ENCODE measurements at regions not wholly inside any gene's neighbourhood (a gene's known extent, or its start where the extent isn't known, plus 50 kb on each side); places are given as distances from the start of the nearest gene placed in this dataset.

DNA sequence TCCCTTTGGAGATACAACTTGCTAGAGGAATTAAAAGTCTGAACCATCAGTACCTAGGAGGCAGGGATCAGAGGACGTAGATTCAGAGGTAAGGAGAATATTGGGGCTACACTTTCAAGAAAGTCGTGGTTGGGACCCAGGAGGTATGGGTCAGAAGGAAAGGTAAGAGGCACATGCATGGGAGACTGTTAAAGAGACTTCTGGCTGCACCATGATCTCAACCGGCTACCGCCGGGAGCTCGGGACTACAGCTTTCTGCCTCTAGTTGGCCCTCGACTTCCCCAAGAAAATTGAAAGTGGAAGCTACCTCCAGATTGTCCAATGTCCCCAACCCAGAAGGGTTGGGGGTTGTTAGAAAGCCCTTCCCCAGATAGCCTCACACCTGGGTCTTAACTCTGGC, 355.7 kb upstream of the TMPRSS15 start:
- no peaks in the 10 kb centered on the region for H3K36me3 ChIP-seq
- ATAC-seq (ENCODE audit: insufficient number of reproducible peaks, low FRiP score, low read depth), result no peak
- TF ChIP-seq, protein P1, sequence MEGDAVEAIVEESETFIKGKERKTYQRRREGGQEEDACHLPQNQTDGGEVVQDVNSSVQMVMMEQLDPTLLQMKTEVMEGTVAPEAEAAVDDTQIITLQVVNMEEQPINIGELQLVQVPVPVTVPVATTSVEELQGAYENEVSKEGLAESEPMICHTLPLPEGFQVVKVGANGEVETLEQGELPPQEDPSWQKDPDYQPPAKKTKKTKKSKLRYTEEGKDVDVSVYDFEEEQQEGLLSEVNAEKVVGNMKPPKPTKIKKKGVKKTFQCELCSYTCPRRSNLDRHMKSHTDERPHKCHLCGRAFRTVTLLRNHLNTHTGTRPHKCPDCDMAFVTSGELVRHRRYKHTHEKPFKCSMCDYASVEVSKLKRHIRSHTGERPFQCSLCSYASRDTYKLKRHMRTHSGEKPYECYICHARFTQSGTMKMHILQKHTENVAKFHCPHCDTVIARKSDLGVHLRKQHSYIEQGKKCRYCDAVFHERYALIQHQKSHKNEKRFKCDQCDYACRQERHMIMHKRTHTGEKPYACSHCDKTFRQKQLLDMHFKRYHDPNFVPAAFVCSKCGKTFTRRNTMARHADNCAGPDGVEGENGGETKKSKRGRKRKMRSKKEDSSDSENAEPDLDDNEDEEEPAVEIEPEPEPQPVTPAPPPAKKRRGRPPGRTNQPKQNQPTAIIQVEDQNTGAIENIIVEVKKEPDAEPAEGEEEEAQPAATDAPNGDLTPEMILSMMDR (IDR thresholded peaks at IDR 0.05), result no peak

DNA sequence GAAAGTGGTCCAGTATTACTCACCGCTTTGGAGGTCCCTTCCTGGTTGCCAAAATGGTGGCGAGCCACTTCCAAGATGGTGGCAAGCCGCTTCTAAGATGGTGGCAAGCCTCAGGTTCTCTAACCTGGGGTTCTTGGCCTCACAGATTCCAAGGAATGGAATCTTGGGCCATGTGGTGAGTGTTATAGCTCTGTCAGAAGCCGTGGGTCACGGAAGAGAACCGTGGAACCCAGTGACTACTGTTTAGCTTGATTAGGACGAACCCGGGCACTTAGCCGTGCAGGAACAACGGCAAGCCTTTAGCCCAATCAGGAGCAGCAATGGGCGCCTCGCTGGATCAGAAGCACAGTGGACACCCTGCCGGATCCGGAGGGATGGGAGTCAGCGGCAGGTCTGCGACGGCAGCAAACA, 356.2 kb upstream of the TMPRSS15 start:
- Histone ChIP-seq H3K9me3 (no peaks in the 10 kb centered on the region), H3K4me3 (no peak overlapping the region), H3K27ac (no peak overlapping the region), H3K36me3 (no peaks in the 10 kb centered on the region), H3K27me3 (replicated peaks; ENCODE audit: insufficient read depth) (no peaks in the 10 kb centered on the region), H3K4me1 (ENCODE audit: control insufficient read depth in 1 of 2, low read depth in 2 of 2) (no peaks in the 10 kb centered on the region)
- TF ChIP-seq, protein P1 (IDR thresholded peaks at IDR 0.05), result no peak
- ATAC-seq (ENCODE audit: insufficient number of reproducible peaks, low FRiP score, low read depth) (no peak), DNase-seq (ENCODE audit: low spot score) (no peak)

More for the DNA sequence above, 355.7 kb upstream of the TMPRSS15 start:
- DNase-seq (ENCODE audit: low spot score), result no peak
- Histone ChIP-seq H3K9me3 (no peaks in the 10 kb centered on the region), H3K27me3 (replicated peaks; ENCODE audit: insufficient read depth) (no peaks in the 10 kb centered on the region), H3K4me3 (no peak overlapping the region), H3K4me1 (ENCODE audit: control insufficient read depth in 1 of 2, low read depth in 2 of 2) (no peaks in the 10 kb centered on the region), H3K27ac (no peak overlapping the region)

DNA sequence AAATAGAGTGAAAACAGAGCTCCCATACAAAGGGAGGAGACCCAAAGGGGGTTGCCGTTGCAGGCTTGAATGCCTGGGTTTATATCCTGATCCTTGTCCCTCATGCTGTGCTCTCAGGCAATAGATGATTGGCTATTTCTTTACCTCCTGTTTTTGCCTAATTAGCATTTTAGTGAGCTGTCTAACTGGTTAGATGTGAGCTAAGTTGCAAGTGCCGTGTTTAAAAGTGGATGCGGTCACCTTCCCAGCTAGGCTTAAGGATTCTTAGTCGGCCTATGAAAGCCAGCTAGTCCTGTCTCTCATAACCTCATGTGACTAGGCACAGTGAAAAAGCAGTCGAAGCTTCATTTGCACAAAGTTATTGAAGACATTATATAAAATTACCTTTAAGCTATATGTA, 356.7 kb upstream of the TMPRSS15 start:
- Histone ChIP-seq H3K36me3 (no peaks in the 10 kb centered on the region), H3K4me3 (no peak overlapping the region), H3K27ac (no peak overlapping the region), H3K9me3 (no peaks in the 10 kb centered on the region), H3K4me1 (ENCODE audit: control insufficient read depth in 1 of 2, low read depth in 2 of 2) (no peaks in the 10 kb centered on the region), H3K27me3 (replicated peaks; ENCODE audit: insufficient read depth) (no peaks in the 10 kb centered on the region)
- DNase-seq (ENCODE audit: low spot score) (no peak), ATAC-seq (ENCODE audit: insufficient number of reproducible peaks, low FRiP score, low read depth) (no peak)
- TF ChIP-seq, protein P1 (IDR thresholded peaks at IDR 0.05), result no peak

DNA sequence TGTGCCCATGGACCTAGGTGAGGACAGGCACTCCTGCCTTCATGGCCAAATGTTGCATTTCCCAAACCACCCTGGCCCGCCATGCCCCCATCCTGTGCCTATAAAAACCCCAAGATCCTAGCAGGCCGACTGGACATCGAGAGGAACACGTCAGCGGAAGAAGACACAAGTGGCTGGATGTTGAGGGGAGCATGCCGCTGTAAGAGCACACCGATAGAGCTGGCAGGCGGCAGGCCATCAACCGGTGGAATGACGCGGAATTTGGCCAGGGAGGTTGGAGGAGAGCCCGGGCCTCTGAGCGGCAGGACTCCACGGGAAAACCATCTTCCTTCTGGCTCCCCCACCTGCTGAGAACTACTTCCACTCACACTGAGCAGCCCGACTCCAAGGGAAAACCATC, 361.1 kb upstream of the TMPRSS15 start:
- ATAC-seq (ENCODE audit: insufficient number of reproducible peaks, low FRiP score, low read depth) (no peak), DNase-seq (ENCODE audit: low spot score) (no peak)
- TF ChIP-seq, protein P1 (IDR thresholded peaks at IDR 0.05), result no peak
- Histone ChIP-seq H3K27me3 (replicated peaks; ENCODE audit: insufficient read depth) (no peaks in the 10 kb centered on the region), H3K4me1 (ENCODE audit: control insufficient read depth in 1 of 2, low read depth in 2 of 2) (no peaks in the 10 kb centered on the region), H3K27ac (no peak overlapping the region), H3K4me3 (no peak overlapping the region), H3K9me3 (no peaks in the 10 kb centered on the region), H3K36me3 (no peaks in the 10 kb centered on the region)

DNA sequence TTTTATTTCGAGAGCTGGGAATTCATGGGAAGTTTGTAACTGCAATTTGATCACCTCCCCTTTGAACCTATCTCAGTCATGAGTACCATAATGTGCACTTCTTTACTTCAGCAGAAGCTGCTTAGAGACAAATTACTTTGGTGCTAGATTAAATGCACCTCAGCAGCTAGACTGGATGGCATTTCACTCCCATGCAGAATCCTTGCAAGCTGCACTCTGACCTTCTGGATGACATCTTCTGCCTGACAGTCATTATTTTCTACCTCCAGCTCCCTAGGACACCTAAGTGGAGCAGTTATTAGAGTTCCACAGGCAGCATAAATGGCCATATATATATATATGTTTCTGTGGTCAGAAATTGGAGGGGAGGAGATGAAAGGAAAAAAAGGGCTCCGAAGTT, 366.0 kb upstream of the TMPRSS15 start:
- Histone ChIP-seq H3K27ac (no peak overlapping the region), H3K4me3 (no peak overlapping the region), H3K27me3 (replicated peaks; ENCODE audit: insufficient read depth) (no peaks in the 10 kb centered on the region), H3K4me1 (ENCODE audit: control insufficient read depth in 1 of 2, low read depth in 2 of 2) (no peaks in the 10 kb centered on the region), H3K9me3 (no peaks in the 10 kb centered on the region), H3K36me3 (no peaks in the 10 kb centered on the region)
- TF ChIP-seq, protein P1 (IDR thresholded peaks at IDR 0.05), result no peak
- ATAC-seq (ENCODE audit: insufficient number of reproducible peaks, low FRiP score, low read depth) (no peak), DNase-seq (ENCODE audit: low spot score) (no peak)
